ENCODE measurements at regions not wholly inside any gene's neighbourhood (a gene's known extent, or its start where the extent isn't known, plus 50 kb on each side); places are given as distances from the start of the nearest gene placed in this dataset.
"Not testable (repeated sequence)": the region's sequence is repeated elsewhere in the genome, so short reads cannot be mapped to it uniquely, and the experiment has no call there.

DNA sequence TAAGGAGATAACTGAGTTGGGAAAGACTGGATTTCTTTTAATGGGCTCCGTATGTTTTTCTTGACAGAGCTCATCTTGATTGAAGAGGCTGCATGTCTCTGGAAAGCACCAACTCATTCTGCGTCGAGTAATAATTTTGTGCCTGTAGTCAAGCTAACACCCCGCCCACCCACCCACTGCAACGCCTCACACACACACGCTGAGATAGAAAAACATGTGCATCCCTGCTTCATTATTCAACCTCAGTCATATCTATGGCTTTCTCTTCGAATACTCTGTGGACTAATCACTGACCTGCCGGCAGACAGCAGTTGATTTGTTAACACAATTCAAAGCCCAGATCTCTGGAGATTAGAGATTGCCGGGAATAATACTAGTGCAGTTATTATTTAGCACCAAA, 220.2 kb upstream of the TOM1L1 start:
- TF ChIP-seq, protein P1, sequence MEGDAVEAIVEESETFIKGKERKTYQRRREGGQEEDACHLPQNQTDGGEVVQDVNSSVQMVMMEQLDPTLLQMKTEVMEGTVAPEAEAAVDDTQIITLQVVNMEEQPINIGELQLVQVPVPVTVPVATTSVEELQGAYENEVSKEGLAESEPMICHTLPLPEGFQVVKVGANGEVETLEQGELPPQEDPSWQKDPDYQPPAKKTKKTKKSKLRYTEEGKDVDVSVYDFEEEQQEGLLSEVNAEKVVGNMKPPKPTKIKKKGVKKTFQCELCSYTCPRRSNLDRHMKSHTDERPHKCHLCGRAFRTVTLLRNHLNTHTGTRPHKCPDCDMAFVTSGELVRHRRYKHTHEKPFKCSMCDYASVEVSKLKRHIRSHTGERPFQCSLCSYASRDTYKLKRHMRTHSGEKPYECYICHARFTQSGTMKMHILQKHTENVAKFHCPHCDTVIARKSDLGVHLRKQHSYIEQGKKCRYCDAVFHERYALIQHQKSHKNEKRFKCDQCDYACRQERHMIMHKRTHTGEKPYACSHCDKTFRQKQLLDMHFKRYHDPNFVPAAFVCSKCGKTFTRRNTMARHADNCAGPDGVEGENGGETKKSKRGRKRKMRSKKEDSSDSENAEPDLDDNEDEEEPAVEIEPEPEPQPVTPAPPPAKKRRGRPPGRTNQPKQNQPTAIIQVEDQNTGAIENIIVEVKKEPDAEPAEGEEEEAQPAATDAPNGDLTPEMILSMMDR (IDR thresholded peaks at IDR 0.05; ENCODE audit: low read depth, low read length) = no peak
- DNase-seq (ENCODE audit: low read depth, low spot score) = no peak
- no peak overlapping the region for H3K4me3 ChIP-seq (ENCODE audit: low read depth, low read length)
- in situ Hi-C loops (cut with HindIII; ENCODE audit: low sequenced_read_pairs) = no loop called here

DNA sequence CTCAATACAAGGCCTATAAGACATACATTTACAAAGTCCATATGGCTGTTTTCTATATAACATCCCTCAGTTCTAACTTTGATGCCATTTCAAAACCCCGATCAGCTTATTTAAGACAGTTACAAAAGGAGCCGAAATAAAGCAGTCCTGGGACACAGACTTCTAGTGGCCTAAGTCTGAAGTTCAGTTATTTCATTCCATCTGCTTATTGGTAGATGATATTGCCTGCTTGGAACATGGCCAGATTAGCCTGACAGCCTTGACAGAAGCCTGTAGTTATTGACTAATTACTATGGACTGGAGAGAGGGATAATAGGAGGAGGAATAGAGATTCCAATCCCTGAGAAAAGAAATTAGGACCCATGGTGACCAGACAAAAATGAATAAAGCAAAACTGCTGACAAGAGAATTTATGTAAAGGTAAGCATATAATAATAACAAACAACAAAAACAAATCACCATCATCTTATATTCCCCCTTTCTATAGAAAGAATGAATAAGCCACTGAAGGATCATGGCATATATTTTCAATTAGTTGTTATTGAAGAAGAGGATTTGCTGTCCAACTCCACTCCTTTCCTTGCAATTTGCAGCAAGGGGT, 206.3 kb upstream of the TOM1L1 start:
- DNase-seq (ENCODE audit: low read depth, low spot score) = no peak
- H3K4me3 ChIP-seq (ENCODE audit: low read depth, low read length) = no peak overlapping the region
- TF ChIP-seq, protein P1 (IDR thresholded peaks at IDR 0.05; ENCODE audit: low read depth, low read length) = no peak
- in situ Hi-C loops (cut with HindIII; ENCODE audit: low sequenced_read_pairs) = no loop called here

DNA sequence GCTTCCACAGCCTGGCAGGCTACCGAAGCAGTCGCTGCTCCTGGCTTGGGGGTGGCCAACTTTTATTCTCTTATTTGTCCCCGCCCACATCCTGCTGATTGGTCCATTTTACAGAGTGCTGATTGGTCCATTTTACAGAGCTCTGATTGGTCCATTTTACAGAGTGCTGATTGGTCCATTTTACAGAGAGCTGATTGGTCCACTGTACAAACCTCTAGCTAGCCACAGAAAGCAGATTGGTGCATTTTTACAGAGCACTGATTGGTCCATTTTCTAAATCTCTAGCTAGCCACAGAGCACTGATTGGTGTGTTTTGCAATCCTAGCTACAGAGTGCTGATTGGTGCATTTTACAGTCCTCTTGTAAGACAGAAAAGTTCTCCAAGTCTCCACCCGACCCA, 187.9 kb upstream of the TOM1L1 start:
- DNase-seq (ENCODE audit: low read depth, low spot score); H3K4me3 ChIP-seq (ENCODE audit: low read depth, low read length); in situ Hi-C loops (cut with HindIII; ENCODE audit: low sequenced_read_pairs): not testable (repeated sequence)

DNA sequence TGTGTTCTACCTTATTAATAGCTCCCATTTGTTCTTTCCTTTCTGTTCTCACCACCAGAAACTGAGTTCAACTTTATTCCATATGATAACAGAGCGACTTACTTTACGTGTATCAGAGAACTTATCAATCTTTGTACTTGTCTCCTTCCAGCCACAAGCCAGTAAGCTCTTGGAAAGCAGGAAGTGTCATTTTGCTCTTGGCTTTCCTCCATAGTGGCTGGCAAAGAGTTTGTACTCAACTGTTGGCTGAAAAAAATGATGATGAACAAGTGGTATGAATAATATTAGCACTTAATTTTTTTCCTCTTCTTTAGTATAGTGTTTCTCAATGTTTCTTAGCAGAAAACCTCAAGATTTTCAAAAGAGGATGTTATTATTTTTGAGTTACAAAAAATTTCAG, 182.4 kb upstream of the TOM1L1 start:
- in situ Hi-C loops (cut with HindIII; ENCODE audit: low sequenced_read_pairs) = no loop called here
- no peak for DNase-seq (ENCODE audit: low read depth, low spot score)
- TF ChIP-seq, protein P1 (IDR thresholded peaks at IDR 0.05; ENCODE audit: low read depth, low read length) = no peak
- no peak overlapping the region for H3K4me3 ChIP-seq (ENCODE audit: low read depth, low read length)

DNA sequence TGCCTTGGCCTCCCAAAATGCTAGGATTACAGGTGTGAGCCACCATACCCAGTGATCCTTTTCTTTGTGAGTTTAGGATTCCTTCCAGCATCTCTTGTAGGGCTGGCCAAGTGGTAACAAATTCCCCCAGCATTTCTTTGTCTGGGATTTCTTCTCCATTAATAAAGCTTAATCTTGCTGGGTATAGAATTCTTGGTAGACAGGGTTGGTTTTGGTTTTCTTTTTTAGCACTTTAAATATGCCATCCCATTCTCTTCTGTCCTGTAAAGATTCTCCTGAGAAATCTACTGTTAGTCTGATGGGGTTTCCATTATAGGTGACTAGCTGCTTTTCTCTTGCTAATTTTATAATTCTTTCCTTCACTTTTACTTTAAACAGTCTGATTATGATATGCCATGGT, 173.0 kb upstream of the TOM1L1 start:
- DNase-seq (ENCODE audit: low read depth, low spot score) = no peak
- in situ Hi-C loops (cut with HindIII; ENCODE audit: low sequenced_read_pairs) = no loop called here
- TF ChIP-seq, protein P1 (IDR thresholded peaks at IDR 0.05; ENCODE audit: low read depth, low read length) = no peak

DNA sequence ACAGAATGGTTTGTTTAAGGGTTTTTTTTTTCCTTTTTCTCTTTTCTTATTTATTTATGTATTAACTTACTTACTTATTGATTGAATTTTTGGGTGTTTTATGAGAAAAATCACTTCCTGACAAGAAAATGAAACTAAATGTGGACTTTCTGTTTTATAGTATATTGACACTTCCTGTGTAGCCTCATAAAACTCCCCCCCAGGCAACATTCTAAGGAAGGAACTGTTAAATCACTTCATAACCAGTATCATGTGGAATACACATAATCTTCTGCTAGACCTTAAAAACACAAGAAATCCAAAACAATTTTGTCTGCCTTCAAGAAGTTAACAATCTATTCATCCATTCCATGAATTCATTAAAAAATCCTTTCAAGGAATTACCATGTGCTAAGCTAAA, 164.1 kb upstream of the TOM1L1 start:
- H3K4me3 ChIP-seq (ENCODE audit: low read depth, low read length) = no peak overlapping the region
- TF ChIP-seq, protein P1 (IDR thresholded peaks at IDR 0.05; ENCODE audit: low read depth, low read length) = no peak
- in situ Hi-C loops (cut with HindIII; ENCODE audit: low sequenced_read_pairs) = no loop called here
- no peak for DNase-seq (ENCODE audit: low read depth, low spot score)

More for the DNA sequence above, 173.0 kb upstream of the TOM1L1 start:
- H3K4me3 ChIP-seq (ENCODE audit: low read depth, low read length) = no peak overlapping the region

DNA sequence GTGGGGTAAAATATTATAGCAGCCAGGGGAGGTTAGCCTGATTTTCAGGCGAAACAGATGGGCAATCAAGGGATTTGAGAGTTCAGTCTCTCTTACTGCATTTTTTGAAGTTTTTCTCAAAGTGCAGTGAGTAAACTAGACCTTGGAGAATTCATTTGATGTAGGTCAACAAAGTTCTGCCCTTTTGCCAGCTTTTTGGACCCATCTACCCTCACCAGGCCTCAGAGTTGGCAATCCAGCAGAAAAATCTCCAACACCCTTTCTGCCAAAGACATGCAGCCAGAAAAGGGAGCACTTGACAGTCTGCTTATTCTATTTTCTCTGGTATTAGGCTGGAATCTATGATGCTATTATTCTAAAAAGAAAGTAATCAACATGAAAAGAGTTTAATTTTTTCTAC, 162.2 kb upstream of the TOM1L1 start:
- in situ Hi-C loops (cut with HindIII; ENCODE audit: low sequenced_read_pairs) = no loop called here
- no peak for DNase-seq (ENCODE audit: low read depth, low spot score)
- H3K4me3 ChIP-seq (ENCODE audit: low read depth, low read length) = no peak overlapping the region
- TF ChIP-seq, protein P1 (IDR thresholded peaks at IDR 0.05; ENCODE audit: low read depth, low read length) = no peak

Data from astrocyte of the spinal cord (primary cell).